SK-N-MC (cell line): ENCODE measurements at regions not wholly inside any gene's neighbourhood (a gene's known extent, or its start where the extent isn't known, plus 50 kb on each side); places are given as distances from the start of the nearest gene placed in this dataset.

Source experiments
- DNase-seq: peaks from one replicate; pipeline ENCODE4 v3.0.0-alpha.2; 2011; ENCODE audit warnings: low read depth, low spot score
- H3K27ac ChIP-seq: fragments of 200-600 bp; sonication (generic); 2 replicates; pipeline ENCODE4 v1.5.1; 2016; ENCODE audit warnings: mixed run types
- H3K36me3 ChIP-seq: fragments of 200-600 bp; sonication (generic); 2 replicates; pipeline ENCODE4 v1.6.1; 2017; ENCODE audit warnings: antibody characterized with exemption, low read length, mixed read lengths; ENCODE audit not compliant: insufficient read depth
- H3K4me3 ChIP-seq: fragments of 200-600 bp; sonication (generic); 2 replicates; pipeline ENCODE4 v1.5.1; 2016
- H3K9ac ChIP-seq: fragments of 200-600 bp; sonication (generic); 2 replicates; pipeline ENCODE4 v1.8.0; 2017; ENCODE audit warnings: mixed run types, mixed read lengths; ENCODE audit not compliant: insufficient read length
- H3K9me3 ChIP-seq: fragments of 200-600 bp; sonication (generic); 2 replicates; pipeline ENCODE4 v1.6.1; 2017; ENCODE audit warnings: low read depth, mild to moderate bottlenecking, antibody characterized with exemption, low read length, moderate library complexity, mixed read lengths
- EZH2 ChIP-seq: fragments of 200-600 bp; sonication (generic); IDR thresholded peaks from one replicate; pipeline ENCODE4 v1.6.1; 2017; ENCODE audit warnings: antibody characterized with exemption
- FOXP2 ChIP-seq: optimal IDR thresholded peaks from 2 replicates; pipeline ENCODE3; 2011; ENCODE audit warnings: mild to moderate bottlenecking, moderate library complexity; ENCODE audit not compliant: insufficient read depth; ENCODE audit errors: extremely low read length, control extremely low read depth
- POLR2AphosphoS5 ChIP-seq: IDR thresholded peaks from 2 replicates; pipeline ENCODE4 v1.6.1; 2012; ENCODE audit warnings: mild to moderate bottlenecking, low read depth, low read length, borderline replicate concordance

DNA sequence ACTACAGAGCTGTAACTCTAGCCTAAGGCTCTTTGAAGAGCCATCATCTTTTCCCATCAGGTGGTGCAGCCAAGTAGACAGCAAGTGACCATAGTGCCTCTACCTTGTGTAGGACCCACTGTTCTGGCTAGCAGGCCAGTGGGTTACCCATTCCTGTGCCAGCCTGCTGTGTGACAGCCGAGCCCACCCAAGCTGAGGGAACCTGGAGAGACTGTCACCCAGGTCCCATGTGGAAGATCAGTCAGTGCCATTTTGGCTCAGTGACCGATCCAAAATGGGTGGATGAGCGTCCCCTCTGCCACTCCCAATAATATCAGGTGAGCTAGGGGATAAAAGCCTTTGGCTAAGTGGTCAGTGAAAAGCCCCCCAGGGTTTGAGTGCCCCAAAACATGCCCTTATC lies 417.9 kb downstream of the MATN1 start:
- H3K27ac ChIP-seq, result no peak overlapping the region
- no peaks in the 10 kb centered on the region for H3K36me3 ChIP-seq
- H3K9me3 ChIP-seq, result no peaks in the 10 kb centered on the region
- H3K4me3 ChIP-seq, result no peak overlapping the region
- no peak for DNase-seq
- no peak overlapping the region for H3K9ac ChIP-seq
- no peak for TF ChIP-seq FOXP2
- TF ChIP-seq EZH2, result no peak
- no peak for TF ChIP-seq POLR2AphosphoS5

- Histone ChIP-seq H3K4me3 (no peak overlapping the region), H3K36me3 (no peaks in the 10 kb centered on the region), H3K9ac (no peak overlapping the region), H3K9me3 (no peaks in the 10 kb centered on the region), H3K27ac (no peak overlapping the region)
- TF ChIP-seq EZH2 (no peak), POLR2AphosphoS5 (no peak)
- DNase-seq, result no peak
Measured at GRCh38 chr1:30305061-30305460, 418.3 kb downstream of the MATN1 start.

- DNase-seq, result no peak
- TF ChIP-seq POLR2AphosphoS5 (no peak), EZH2 (no peak), FOXP2 (no peak)
- Histone ChIP-seq H3K36me3 (no peaks in the 10 kb centered on the region), H3K4me3 (no peak overlapping the region), H3K9ac (no peak overlapping the region), H3K27ac (no peak overlapping the region), H3K9me3 (no peaks in the 10 kb centered on the region)
Measured at GRCh38 chr1:30304080-30304479, 419.3 kb downstream of the MATN1 start.

GRCh38 chr1:30303387-30303786 lies 420.0 kb downstream of the MATN1 start:
- no peak for DNase-seq
- no peak overlapping the region for H3K4me3 ChIP-seq
- H3K27ac ChIP-seq, result no peak overlapping the region
- TF ChIP-seq POLR2AphosphoS5 (no peak), FOXP2 (no peak), EZH2 (no peak)
- no peak overlapping the region for H3K9ac ChIP-seq
- H3K36me3 ChIP-seq, result no peaks in the 10 kb centered on the region
- no peaks in the 10 kb centered on the region for H3K9me3 ChIP-seq

- TF ChIP-seq EZH2 (no peak), POLR2AphosphoS5 (no peak), FOXP2 (no peak)
- no peaks in the 10 kb centered on the region for H3K36me3 ChIP-seq
- H3K9ac ChIP-seq, result no peak overlapping the region
- H3K9me3 ChIP-seq, result no peaks in the 10 kb centered on the region
- DNase-seq, result no peak
- no peak overlapping the region for H3K4me3 ChIP-seq
- no peak overlapping the region for H3K27ac ChIP-seq
Measured at GRCh38 chr1:30302858-30303257, 420.5 kb downstream of the MATN1 start.

GRCh38 chr1:30300669-30301068 lies 422.7 kb downstream of the MATN1 start:
- Histone ChIP-seq H3K9me3 (no peaks in the 10 kb centered on the region), H3K36me3 (no peaks in the 10 kb centered on the region), H3K27ac (no peak overlapping the region), H3K4me3 (no peak overlapping the region), H3K9ac (no peak overlapping the region)
- no peak for DNase-seq
- no peak for TF ChIP-seq FOXP2
- TF ChIP-seq POLR2AphosphoS5, result no peak
- no peak for TF ChIP-seq EZH2

DNA sequence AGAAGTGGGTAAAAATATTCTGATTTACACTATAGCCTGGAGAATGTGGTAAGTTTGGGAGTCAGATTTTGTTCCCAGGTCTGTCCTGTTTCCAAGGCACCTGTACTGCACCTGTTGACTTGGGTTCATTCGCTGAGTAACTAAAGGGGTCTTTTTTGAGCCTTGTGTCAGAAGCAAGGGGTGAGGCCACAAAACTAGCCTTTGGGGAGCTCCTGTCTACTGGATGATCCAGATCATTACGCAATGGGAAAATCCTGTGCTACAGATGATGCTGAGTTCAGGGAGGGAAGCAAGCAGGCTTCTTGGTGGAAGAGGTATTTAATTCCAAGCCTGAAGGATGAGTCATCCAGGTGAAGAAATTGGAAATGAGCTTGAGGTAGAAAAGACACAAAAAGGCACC lies 424.0 kb downstream of the MATN1 start:
- H3K4me3 ChIP-seq, result no peak overlapping the region
- H3K27ac ChIP-seq, result no peak overlapping the region
- H3K9ac ChIP-seq, result no peak overlapping the region
- TF ChIP-seq EZH2 (no peak), POLR2AphosphoS5 (no peak), FOXP2 (no peak)
- H3K9me3 ChIP-seq, result no peaks in the 10 kb centered on the region
- DNase-seq, result no peak
- H3K36me3 ChIP-seq, result no peaks in the 10 kb centered on the region

GRCh38 chr1:30295674-30296073 lies 427.7 kb downstream of the MATN1 start:
- H3K36me3 ChIP-seq, result no peaks in the 10 kb centered on the region
- H3K9me3 ChIP-seq, result no peaks in the 10 kb centered on the region
- no peak overlapping the region for H3K9ac ChIP-seq
- H3K4me3 ChIP-seq, result no peak overlapping the region
- TF ChIP-seq POLR2AphosphoS5 (no peak), FOXP2 (no peak), EZH2 (no peak)
- no peak for DNase-seq
- no peak overlapping the region for H3K27ac ChIP-seq

DNA sequence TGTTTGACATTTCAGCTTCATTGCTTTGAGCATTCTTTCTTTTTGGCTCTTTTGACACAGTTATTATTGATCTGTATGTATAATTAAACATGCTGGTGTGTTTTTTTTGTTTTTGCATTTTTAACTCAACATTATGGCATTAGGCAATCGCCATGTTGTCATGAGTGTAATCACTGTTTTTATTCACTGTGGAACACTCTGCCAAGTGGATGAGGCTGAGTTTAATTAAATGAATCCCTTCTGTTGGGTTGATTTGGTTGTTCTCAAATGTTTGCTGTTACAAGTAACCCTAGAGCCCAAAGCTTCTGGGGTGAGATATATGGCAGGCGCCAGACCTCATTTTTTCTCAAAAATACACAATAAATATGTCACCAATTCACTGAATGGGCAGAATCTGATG lies 428.1 kb downstream of the MATN1 start:
- Histone ChIP-seq H3K36me3 (no peaks in the 10 kb centered on the region), H3K9me3 (no peaks in the 10 kb centered on the region), H3K9ac (no peak overlapping the region), H3K4me3 (no peak overlapping the region), H3K27ac (no peak overlapping the region)
- DNase-seq, result no peak
- TF ChIP-seq EZH2 (no peak), FOXP2 (no peak), POLR2AphosphoS5 (no peak)
